ENCODE measurements at regions not wholly inside any gene's neighbourhood (a gene's known extent, or its start where the extent isn't known, plus 50 kb on each side); places are given as distances from the start of the nearest gene placed in this dataset.

DNA sequence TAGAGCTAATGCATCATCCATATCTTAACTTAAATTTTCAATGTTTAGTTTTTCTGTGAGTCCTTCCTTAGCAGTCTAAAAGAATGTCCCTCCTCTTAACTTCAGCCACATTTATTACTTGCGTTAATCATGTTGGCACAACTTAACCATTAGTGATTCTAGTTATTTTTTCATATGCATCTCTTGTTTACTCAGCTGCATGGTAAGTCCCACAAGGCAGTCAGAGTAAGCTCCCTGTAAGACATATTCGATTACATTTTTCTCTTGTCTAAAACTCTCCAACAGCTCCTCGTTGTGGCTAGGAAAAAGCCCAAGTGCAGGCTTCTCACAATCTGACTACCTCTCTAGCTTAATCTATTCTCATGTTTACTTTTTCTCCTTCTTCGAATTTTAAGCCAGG, 2045.3 kb upstream of the PIK3C3 start:
- no peak for DNase-seq (ENCODE audit: low spot score)

DNA sequence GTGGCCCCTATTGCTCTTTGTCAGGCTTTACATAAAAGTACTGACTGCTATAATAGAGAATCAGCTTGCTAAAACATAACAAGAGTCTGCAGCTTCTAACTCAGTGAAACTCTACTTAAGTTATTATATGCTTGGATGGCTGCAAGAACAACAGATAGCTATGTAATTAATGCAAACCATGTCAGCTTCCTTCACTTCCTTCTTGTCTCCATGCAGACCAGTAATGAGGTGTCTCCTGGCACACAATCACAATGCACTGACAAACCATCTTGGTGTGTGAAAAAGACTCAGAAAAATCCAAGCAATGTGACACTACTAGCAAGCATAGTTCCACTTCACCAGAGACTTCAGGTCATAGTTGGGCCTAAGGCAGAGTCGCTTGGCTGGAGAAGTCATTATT, 2068.9 kb upstream of the PIK3C3 start:
- DNase-seq (ENCODE audit: low spot score) = no peak

DNA sequence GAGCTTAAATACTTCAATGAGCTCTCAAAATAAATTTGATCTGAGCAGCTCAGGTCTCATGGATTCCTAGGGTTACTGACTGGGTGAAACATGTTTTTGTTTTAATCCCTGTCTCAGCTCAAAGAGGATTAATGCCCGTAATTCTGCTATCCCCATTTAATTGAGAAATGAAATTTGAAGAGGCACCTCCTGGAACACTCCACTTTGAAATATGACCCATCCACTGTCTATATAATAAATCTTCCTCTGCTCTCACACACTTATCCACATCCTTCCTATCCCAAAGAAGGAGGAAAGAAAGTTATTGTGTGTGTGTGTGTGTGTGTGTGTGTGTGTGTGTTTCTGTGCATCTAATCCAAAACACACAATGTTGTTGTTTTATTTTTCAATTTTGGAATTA, 2082.4 kb upstream of the PIK3C3 start:
- DNase-seq (ENCODE audit: low spot score) = no peak

DNA sequence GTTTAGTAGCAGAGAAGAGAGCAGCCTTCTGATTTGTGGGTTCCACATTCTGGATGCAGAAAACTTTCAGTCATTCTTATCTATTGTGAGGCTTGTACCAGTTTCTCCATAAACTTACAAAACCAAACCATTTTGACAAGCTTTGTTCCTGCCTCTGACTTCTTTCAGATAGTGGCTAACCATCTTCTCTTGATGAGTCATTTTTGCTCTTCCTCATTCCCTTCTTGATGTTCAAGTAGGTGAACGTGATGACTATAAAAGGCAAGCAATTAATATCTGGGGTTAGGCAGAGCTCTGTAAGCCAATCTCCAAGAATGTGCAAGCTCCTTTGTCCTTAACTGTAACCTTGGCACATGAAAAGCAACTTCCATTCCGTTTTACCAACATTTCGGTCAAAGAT, 2083.1 kb upstream of the PIK3C3 start:
- no peak for DNase-seq (ENCODE audit: low spot score)

DNA sequence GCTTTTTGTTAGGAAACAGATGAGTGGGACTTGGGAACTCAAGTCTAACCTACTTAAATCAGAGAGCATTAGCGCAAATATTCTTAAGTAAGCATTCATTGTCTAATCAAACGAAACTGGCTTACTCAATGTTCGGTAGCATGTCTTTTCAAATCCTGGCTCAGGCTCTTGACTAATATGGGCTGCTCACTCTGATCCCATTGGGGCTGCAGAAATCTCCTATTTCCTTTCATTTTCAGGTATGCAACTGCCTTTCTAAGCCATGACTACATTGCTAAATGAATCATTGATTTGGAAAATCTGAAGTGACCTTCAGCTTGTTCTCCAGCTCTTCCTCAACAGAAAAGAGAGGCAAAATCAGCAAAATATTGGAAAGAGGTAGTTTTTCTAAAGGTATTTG, 2084.4 kb upstream of the PIK3C3 start:
- no peak for DNase-seq (ENCODE audit: low spot score)

DNA sequence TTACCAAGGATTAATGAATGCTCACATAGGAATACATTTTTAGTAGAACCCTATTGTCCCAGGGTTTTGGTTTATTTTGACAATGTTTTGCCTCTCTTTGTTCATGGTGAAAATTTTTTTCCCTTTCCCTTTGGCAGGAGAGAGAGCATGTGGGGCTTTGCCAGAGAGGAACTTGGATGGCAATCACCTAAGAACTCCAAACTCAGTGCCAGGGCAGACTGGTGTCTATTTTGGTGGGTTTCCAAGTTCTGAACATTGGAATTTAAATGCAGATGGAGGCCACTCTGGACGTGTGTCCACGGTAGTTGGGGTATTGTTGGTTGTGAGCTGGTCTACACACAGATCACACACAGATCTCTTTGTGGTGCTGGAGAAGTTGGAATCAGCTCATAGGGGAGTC, 2091.1 kb upstream of the PIK3C3 start:
- DNase-seq (ENCODE audit: low spot score) = no peak

DNA sequence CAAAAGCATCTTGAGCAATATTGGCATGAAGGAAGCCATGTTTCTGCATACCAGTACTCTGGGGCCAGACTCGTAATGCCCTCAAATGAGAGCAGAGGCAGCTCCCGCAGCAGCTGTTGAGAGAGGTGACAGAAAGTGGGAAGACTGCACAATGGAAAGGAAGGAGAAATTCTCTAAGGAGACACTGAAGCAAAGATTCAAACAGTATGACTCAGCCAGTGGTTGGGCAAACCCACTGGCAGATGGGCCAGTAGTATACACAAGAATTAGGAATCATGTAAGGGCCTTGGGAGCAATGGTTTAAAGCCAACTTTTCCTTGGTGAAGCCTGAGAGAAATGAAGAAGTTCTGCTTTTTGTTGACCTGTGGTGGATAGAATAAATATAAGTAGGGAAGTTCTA, 2092.7 kb upstream of the PIK3C3 start:
- no peak for DNase-seq (ENCODE audit: low spot score)

DNA sequence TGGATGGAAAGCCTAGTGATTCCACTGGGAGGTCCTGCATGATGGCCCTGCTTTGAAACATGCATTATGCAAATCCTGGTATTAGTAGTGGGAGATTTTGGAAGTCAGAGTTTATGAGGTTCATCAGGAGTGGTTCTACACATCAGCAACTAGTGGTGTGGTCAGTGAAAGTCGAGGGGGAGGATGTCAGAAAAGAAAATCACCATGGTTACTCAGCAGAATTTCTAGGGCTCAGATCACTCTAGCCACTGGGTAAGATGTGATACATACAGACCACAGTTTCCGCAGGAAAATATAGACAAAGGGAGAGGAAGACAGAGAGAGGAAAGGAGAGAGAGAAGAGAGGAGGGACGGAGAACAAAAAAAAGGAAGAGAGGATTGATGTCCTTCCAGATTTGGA, 2100.7 kb upstream of the PIK3C3 start:
- no peak for DNase-seq (ENCODE audit: low spot score)

DNA sequence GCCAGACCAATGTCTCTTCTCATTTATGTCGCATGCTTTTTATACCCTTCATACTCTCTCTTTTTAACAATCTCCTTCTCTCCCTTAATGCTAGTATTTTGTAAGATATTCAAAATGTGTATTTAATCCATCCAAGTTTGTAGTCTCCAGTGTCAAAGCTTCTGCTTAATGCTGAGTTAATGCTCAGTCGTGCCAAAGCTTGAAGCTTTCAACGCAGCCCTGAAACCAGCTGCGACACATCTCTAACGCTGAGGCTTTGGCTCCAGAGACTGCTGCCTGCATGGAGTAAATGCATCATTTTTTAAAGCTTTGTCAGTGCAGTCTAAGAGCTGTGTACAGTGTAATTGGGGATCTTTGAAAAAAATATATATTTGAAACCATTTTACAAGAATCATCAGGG, 2108.8 kb upstream of the PIK3C3 start:
- DNase-seq (ENCODE audit: low spot score) = no peak

DNA sequence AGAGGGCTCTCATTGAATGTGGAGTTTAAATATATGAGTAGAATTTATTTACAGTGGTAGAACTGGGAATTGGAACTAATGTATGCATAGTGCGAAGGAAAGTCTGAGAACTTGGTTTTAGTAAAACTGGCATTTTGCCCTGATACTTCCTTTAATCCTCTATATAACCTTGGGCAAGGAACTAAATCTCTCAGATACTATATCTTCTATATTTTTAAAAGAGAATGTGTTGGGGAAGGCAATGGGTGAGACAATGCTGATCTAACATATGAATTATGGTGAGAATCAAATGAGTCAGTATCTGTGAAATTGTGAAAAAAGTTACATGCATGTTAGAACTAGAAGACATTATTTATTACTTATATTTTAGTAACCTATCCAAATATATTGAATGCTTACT, 2109.4 kb upstream of the PIK3C3 start:
- DNase-seq (ENCODE audit: low spot score) = no peak

DNA sequence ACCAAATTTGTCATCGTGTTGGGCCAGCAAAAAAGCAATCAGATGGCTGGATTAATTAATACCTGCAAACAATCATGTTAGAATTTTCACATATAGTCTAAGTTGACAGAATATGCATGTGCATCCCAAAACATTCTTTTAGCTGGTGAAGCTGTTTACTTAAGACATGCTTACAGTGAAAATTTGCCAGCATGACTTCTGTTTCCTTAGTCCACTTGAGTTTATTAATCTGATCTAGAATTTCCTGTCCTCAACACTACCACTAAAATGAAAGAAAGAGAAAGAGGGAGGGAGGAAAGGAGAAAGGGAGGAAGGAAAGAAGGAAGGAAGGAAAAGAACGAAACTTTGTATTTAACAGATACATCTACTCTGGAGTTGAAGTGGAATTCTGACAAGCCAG, 2109.9 kb upstream of the PIK3C3 start:
- no peak for DNase-seq (ENCODE audit: low spot score)

DNA sequence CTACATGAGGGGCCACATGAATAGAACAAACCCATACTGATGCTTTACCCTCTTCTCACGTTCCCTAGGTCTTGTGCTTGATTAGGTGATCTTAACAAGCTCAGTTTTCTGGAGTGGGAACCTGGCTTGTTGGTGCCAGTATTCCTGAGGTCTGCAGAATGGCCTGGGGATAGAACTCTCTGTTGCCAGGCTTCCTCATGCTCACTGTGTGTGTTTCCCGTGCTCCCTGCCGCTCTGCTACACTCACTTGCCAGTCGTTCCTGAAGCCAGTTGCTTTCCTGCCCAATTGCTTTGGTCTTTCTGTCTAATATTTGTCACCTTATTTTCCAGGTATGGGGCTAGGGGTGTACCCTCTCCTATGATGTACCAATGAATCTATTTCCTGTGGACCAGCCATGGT, 2111.5 kb upstream of the PIK3C3 start:
- no peak for DNase-seq (ENCODE audit: low spot score)

DNA sequence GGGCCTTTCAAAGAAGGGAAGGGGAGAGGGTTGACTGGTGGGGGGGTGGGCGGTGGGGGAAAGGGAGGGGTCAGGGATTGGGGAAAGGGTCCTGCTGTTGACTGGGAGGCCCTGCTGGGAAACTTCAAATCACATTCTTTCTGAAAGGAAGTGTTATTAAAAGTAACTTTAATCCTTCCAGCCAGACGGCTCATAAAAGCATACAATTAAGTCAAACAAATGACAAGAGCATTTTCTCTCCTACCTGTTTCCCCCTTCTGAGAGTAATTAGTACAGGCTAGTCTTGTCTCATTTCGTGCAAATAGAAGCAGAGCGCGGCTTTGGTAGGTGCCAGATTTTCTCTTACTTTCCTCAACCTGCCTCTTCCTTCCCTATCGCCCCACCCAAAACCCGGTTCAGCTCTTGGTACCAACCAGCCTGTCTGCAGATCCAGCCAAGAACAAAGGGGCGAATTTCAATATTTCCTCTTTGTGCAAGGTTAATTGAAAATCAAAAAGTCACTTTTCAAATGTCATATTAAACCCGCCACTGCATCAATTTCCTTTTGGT, 2112.6 kb upstream of the PIK3C3 start:
- no peak for DNase-seq (ENCODE audit: low spot score)

DNA sequence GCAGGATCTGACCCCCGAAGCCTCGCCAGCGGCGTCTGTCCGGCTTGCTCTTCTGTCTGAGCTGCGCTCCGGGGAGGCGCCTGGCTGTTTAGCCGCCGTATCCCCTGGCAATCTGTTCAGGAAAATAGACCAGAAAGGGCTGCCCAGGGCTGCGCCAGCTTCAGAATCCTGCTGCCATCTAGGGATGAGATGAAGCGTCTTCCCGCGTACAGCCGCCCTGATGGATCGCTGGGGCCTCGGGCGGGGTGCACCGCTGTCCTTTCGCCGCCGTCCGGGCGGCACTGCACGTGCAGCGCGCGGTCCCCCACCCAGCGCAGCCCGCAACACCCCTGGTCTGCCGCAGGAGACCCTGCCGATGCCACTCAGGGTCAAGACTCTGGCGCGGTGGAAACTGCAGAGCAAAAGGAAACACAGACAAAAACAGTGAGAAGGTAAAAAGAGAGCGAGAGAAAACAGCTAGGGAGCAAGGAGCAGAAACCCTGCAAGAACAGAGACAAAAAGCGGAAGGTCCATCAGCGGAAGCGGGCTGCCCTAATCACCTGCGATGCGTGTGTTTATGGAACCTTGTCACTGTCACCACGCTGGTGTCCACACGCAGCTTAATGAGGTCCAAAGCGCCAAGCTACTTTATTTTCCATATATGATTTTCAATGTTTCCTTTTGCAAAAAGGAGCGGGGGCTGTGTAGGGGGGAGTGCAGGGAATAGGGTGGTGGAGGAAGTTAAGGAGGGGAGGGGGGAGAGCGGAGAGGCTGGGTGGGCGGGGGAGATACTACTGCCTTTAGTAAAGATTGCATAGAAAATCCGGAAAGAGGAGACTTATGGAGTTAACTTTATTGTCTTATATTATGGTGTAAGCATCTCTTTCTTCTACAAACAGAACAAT, 2113.3 kb upstream of the PIK3C3 start:
- peak; percentile 67 for DNase-seq (ENCODE audit: low spot score)

DNA sequence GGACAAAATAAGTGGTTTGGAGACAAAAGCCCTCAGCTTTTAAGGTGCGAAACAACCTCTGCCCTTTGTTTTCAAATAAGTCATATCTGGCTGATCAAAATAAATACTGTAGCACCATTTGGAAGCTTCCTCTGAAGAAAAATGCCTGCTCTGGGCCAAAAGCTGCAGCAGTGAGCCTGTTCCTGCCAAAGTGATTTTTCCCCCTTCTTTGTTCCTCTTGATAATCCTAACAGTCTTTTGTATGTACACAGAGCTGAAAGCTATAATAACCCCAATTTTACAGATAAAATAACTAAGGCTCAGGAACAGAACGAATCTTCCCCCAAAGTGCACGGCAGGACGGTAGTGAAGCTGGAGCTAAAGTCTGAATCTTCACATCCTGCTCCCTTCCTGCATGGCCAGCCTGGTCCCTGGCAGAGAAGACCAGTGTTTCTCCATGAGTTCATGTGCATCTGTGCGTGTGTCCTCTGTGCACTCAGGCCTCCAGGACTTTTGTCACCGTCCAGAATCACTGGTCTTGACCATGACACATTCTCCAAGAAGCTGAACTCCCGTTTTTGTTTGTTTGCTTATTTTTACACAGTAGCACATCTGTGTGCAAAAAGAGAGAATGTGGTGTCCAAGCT, 2114.1 kb upstream of the PIK3C3 start:
- no peak for DNase-seq (ENCODE audit: low spot score)

DNA sequence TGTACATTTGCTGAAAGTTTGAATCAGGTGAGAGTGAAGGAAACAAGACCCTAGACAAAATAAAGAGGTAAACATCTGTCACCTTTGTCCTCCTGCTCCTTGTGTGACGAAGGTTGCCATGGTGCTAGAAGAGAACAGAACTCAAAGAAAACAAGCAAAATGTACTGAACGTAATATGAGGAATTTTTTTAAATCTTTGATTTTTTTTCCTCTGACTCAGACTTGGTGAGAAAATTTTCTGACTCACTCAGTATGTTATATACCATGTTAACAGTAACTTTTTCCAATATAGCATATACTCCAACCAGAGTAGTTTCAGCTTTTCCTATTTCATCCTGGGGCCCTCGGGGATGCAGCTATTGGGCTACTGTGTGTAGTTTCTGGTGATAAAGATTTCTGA, 2114.6 kb upstream of the PIK3C3 start:
- DNase-seq (ENCODE audit: low spot score) = no peak

DNA sequence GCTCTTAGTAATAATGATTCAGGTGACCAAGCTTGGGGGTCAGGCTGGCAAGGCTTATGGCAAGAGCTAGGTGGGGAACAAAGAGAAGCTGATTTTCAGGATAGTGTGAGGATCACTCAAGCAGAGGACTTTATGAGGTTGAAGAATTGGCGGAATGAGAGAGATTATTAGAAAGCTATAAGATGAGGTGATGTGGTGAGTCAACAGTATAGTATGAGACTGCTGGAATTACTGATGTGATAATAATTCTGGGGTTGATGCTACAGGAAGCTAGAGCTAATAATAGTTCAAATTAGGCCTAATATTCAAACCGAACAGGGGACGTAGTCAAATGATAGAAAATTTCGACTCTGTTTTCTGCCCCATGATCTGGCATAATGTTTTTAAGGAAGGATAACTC, 2115.3 kb upstream of the PIK3C3 start:
- DNase-seq (ENCODE audit: low spot score) = no peak

DNA sequence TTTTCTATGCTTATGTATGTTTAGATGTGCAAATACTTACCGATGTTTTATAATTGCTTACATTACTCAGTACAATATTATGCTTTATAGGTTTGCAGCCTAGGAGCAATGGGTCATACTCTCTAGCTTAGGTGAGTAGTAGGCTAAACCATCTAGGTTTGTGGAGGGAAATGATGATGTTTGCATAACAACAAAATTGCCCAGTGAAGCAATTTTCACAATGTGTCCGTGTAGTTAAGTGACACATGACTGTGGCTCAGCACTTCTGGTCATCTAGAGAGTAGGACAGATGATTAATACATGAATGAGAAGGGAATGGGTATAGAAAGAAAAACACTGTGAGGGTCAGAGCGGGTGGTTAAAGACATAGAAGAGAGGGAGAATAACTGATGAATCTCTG, 2116.2 kb upstream of the PIK3C3 start:
- no peak for DNase-seq (ENCODE audit: low spot score)

DNA sequence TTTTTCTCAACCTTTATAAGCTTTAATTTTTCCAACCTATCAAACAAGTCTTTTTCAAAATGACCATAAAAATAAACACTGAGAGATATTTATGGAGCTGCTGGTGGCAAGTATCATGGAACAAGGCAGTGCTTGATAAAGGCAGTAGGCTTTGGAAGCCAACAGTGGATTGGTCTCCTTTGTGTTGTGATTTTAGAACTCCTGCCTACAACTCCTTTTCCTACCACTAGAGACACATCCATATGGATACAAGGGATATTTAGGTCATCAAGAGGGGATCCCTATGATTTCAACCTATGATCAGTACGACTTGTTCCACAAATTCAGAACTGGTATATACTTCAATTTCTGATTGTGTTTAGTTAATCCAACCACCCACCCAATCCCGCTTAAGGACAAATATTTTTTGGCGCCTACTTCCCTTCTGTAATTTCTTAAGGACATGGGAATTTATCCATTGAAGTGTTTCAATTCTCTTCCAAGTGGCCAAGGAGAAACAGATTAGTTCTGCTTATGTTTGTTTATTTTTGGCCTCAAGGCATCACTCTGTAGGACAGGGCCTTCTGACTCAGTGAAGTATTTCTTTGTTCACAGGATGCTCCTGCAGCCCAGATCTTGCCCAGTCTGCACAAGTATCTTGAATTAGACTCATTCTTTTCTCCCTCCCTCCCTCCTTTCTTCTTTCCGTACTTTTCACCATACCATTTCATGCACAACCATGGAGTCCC, 2119.6 kb upstream of the PIK3C3 start:
- DNase-seq (ENCODE audit: low spot score) = no peak

DNA sequence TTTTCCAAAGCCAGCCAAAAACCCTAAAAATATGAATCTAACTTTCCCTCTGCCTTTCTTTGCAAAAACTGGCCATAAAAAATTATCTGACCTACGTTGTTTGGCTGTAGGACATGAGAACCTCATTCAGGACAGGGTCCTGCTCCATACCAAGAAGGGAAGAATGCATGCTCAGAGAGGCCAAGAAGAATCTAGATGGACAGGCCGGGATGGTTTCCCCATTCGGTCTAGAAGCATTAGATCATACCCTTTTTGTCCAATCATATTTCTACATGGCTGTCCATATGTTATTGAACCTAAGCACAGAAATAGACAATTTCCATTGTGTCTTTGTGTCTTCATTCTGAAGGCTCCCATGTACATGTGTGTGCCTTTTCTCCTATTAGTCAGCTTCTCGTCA, 2120.4 kb upstream of the PIK3C3 start:
- no peak for DNase-seq (ENCODE audit: low spot score)

DNA sequence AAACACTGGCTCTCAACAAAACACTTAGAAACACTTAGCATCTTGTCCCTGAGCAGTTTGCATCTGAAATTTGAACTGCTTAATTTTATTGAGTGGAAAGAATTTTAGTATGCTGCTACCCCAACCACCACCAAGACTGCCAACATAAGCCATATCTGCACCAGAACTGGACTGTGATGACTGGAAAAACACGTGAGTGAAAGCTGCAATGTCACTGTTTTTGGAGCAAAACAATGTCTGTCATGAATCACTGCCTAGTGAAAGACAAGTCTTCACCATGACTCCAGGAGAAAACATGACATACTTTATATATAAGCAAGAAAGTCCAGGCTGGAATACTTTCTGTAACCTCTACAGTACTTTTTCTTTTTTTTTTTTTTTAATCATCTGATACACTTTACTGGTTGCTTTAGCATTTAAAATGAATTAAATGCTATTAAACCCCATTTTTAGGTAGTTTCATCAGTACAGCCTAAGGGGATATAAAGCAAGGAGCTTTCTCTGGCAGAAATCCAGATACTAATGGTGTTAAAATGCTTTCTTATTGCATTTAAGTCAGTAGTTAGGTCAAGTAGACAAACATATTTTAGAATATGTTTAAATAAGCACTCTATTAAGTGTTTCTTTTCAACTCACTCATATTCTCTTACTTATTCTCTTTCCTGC, 2129.4 kb upstream of the PIK3C3 start:
- DNase-seq (ENCODE audit: low spot score) = no peak

DNA sequence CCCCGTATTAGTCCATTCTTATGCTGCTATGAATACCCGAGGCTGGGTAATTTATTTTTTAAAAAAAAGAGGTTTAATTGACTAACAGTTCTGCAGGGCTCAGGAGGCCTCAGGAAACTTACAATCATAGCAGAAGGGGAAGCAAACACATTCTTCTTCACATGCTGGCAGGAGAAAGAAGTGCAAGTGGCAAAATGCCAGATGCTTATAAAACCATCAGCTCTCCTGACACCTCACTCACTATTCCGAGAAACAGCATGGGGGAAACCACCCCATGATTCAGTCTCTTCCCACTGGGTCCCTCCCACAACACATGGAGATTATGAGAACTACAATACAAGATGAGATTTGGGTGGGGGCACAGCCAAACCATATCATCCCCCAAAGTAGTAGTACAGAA, 2148.5 kb upstream of the PIK3C3 start:
- DNase-seq (ENCODE audit: low spot score) = no peak

Data from ureter (tissue), 1 donor.